Mammary epithelial cell (primary cell): ENCODE measurements at regions not wholly inside any gene's neighbourhood (a gene's known extent, or its start where the extent isn't known, plus 50 kb on each side); places are given as distances from the start of the nearest gene placed in this dataset.

Experiments used
- CTCF ChIP-seq, 2 donors: IDR thresholded peaks in 1 of 2; conservative IDR thresholded peaks in 1 of 2; 2 replicates each; pipeline ENCODE4 v1.5.1; 2011 to 2012; ENCODE audit warnings: inconsistent platforms in 2 of 2, low read length in 2 of 2, mild to moderate bottlenecking in 2 of 2, control low read depth in 1 of 2, low read depth in 1 of 2; ENCODE audit not compliant: insufficient read depth in 1 of 2; ENCODE audit errors: extremely low read depth in 1 of 2
- EZH2 ChIP-seq: IDR thresholded peaks from 2 replicates; pipeline ENCODE4 v1.6.1; 2012; ENCODE audit warnings: low read length, inconsistent platforms, borderline replicate concordance

GRCh38 chr21:38569733-38570132 lies 71.5 kb upstream of the ERG start:
- TF ChIP-seq CTCF (conservative IDR thresholded peaks at IDR 0.05 in 1 of 2, IDR thresholded peaks at IDR 0.05 in 1 of 2; ENCODE audit: extremely low read depth in 1 of 2, insufficient read depth in 1 of 2, low read depth in 1 of 2, low read length in 2 of 2), result no peak
- TF ChIP-seq EZH2, result no peak
